ENCODE measurements at regions not wholly inside any gene's neighbourhood (a gene's known extent, or its start where the extent isn't known, plus 50 kb on each side); places are given as distances from the start of the nearest gene placed in this dataset.
"Not testable (repeated sequence)": the region's sequence is repeated elsewhere in the genome, so short reads cannot be mapped to it uniquely, and the experiment has no call there.

DNA sequence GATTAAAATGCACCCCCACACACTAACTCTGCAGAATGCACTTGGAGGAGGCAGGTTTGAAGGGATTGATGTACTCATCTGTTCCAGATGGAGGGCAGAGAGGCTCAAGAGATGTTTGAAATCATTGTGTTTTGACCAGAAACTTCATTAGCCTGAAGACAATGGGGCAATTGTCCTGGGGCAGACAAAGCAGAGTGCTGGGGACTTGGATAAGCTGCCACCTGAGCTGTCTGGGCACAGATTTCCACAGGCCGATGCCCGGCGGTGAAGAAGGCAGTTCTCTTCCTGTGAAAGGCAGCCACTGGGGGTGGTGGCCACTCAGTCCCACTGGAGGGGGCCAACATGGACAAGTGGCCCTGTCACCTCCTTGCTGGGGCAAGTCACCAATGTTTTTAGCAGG, 181.0 kb downstream of the BCL2L11 start:
- H3K56ac ChIP-seq (replicated peaks; ENCODE audit: insufficient read length, low read depth, low read length); H3K9ac ChIP-seq (replicated peaks in 1 of 4; ENCODE audit: extremely low read depth in 1 of 4, low read depth in 3 of 4, low read length in 3 of 4); DNase-seq (ENCODE audit: low read depth in 1 of 2, low spot score in 2 of 2); H3K27ac ChIP-seq (ENCODE audit: low read depth, low read length); H2AK5ac ChIP-seq (ENCODE audit: low read depth, low read length); H4K20me1 ChIP-seq (replicated peaks in 1 of 2; ENCODE audit: control insufficient read depth in 1 of 2, insufficient read depth in 2 of 2, low read length in 2 of 2); H3K14ac ChIP-seq (ENCODE audit: insufficient read length); H2BK15ac ChIP-seq (ENCODE audit: low read length); H2BK120ac ChIP-seq (replicated peaks; ENCODE audit: low read depth, low read length); H3K27me3 ChIP-seq (replicated peaks in 1 of 4; ENCODE audit: control insufficient read depth in 3 of 4, extremely low read depth in 1 of 4, insufficient read depth in 3 of 4, low read length in 3 of 4); H3K23me2 ChIP-seq (ENCODE audit: low read depth, low read length); H2BK20ac ChIP-seq (ENCODE audit: low read length); H4K8ac ChIP-seq (ENCODE audit: extremely low read depth, insufficient read depth, low read length); H3K79me1 ChIP-seq (ENCODE audit: low read depth, low read length); FAIRE-seq; H3K79me2 ChIP-seq (ENCODE audit: control insufficient read depth in 1 of 2, insufficient read depth in 2 of 2, low read length in 2 of 2); H4K5ac ChIP-seq (ENCODE audit: insufficient read length, low read depth, low read length); POLR2A ChIA-PET (ENCODE audit: partially characterized antibody); H3K4me1 ChIP-seq (replicated peaks in 1 of 4; ENCODE audit: control insufficient read depth in 3 of 4, insufficient read depth in 4 of 4, low read length in 3 of 4); H2BK5ac ChIP-seq (ENCODE audit: low read depth, low read length); H2AFZ ChIP-seq (ENCODE audit: low read length); CTCF ChIA-PET (ENCODE audit: partially characterized antibody); H3K9me3 ChIP-seq (ENCODE audit: insufficient read depth in 2 of 2, low read depth in 1 of 2, low read length in 1 of 2); H3K4me2 ChIP-seq (ENCODE audit: insufficient read depth in 1 of 2, low read depth in 2 of 2, low read length in 2 of 2); H4K91ac ChIP-seq (replicated peaks; ENCODE audit: insufficient read length, low read length); H3K18ac ChIP-seq (ENCODE audit: extremely low read depth, low read length); H3K4me3 ChIP-seq (ENCODE audit: extremely low read depth in 1 of 4, insufficient read depth in 2 of 4, low read depth in 3 of 4, low read length in 4 of 4); H3K4ac ChIP-seq (replicated peaks; ENCODE audit: insufficient read length, low read depth, low read length); H3K36me3 ChIP-seq (ENCODE audit: control insufficient read depth in 2 of 4, insufficient read depth in 4 of 4, low read length in 3 of 4); H3K23ac ChIP-seq (ENCODE audit: insufficient read length); H2BK12ac ChIP-seq (ENCODE audit: low read depth, low read length): not testable (repeated sequence)
- no CpG with 5 or more reads among the region's 3 CpGs for WGBS, 2 experiments (ENCODE audit: extremely low coverage in 1 of 2, insufficient coverage in 1 of 2, insufficient read length in 1 of 2, insufficient replicate concordance in 2 of 2, low coverage in 1 of 2, low lambda C conversion rate in 2 of 2, missing lambda C conversion rate in 1 of 2)

DNA sequence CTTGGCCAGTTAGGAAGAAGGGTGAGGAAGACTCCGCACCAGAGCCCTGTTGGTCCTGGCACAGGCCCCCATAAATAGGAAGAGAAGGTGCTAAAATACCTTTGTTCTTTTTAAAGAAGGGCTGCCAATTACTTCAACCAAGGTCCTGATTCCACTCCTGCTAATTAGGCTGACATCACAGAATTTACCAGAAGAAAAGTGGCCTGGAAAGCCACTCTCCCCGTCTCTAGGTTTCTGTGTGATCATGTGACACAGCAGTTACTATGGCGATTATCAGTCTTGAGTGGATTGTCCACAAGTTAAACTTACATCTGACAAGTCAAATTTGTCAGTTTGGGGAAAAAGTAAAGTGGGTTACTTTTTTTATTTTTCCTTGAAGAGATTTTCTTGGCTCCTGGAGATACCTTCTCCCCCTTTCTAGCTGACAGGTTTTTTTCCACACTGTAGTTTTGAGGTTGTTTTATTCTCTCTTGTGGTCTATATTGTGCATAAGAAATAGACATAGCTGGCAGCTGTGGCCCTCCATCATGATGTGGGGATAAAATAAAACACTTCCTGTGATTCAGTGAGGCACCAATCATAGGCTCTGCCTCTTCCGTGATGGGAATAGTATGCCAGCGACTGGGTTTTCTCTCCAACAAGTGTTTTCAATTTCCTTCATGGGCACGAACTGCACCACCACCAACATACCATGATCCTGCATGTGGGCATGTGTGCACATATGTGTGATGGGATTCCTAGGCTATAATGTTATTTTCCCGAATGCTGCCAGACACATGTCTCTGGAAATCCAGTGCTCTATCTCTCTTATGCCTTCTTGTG, 181.9 kb downstream of the BCL2L11 start:
- H3K9me3 ChIP-seq (ENCODE audit: insufficient read depth in 2 of 2, low read depth in 1 of 2, low read length in 1 of 2); CTCF ChIA-PET (ENCODE audit: partially characterized antibody); H3K23me2 ChIP-seq (ENCODE audit: low read depth, low read length); H3K4me3 ChIP-seq (ENCODE audit: extremely low read depth in 1 of 4, insufficient read depth in 2 of 4, low read depth in 3 of 4, low read length in 4 of 4); H3K56ac ChIP-seq (replicated peaks; ENCODE audit: insufficient read length, low read depth, low read length); H4K8ac ChIP-seq (ENCODE audit: extremely low read depth, insufficient read depth, low read length); H2BK5ac ChIP-seq (ENCODE audit: low read depth, low read length); H3K4me1 ChIP-seq (replicated peaks in 1 of 4; ENCODE audit: control insufficient read depth in 3 of 4, insufficient read depth in 4 of 4, low read length in 3 of 4); FAIRE-seq; H3K36me3 ChIP-seq (ENCODE audit: control insufficient read depth in 2 of 4, insufficient read depth in 4 of 4, low read length in 3 of 4); H4K20me1 ChIP-seq (replicated peaks in 1 of 2; ENCODE audit: control insufficient read depth in 1 of 2, insufficient read depth in 2 of 2, low read length in 2 of 2); POLR2A ChIA-PET (ENCODE audit: partially characterized antibody); H3K14ac ChIP-seq (ENCODE audit: insufficient read length); DNase-seq (ENCODE audit: low read depth in 1 of 2, low spot score in 2 of 2); H2BK20ac ChIP-seq (ENCODE audit: low read length); H3K4me2 ChIP-seq (ENCODE audit: insufficient read depth in 1 of 2, low read depth in 2 of 2, low read length in 2 of 2); H3K27ac ChIP-seq (ENCODE audit: low read depth, low read length); H2BK12ac ChIP-seq (ENCODE audit: low read depth, low read length); H3K27me3 ChIP-seq (replicated peaks in 1 of 4; ENCODE audit: control insufficient read depth in 3 of 4, extremely low read depth in 1 of 4, insufficient read depth in 3 of 4, low read length in 3 of 4); H2BK120ac ChIP-seq (replicated peaks; ENCODE audit: low read depth, low read length); H4K5ac ChIP-seq (ENCODE audit: insufficient read length, low read depth, low read length); H3K4ac ChIP-seq (replicated peaks; ENCODE audit: insufficient read length, low read depth, low read length); H2AFZ ChIP-seq (ENCODE audit: low read length); H2BK15ac ChIP-seq (ENCODE audit: low read length); H2AK5ac ChIP-seq (ENCODE audit: low read depth, low read length); H4K91ac ChIP-seq (replicated peaks; ENCODE audit: insufficient read length, low read length); H3K18ac ChIP-seq (ENCODE audit: extremely low read depth, low read length); H3K9ac ChIP-seq (replicated peaks in 1 of 4; ENCODE audit: extremely low read depth in 1 of 4, low read depth in 3 of 4, low read length in 3 of 4); H3K79me1 ChIP-seq (ENCODE audit: low read depth, low read length); H3K23ac ChIP-seq (ENCODE audit: insufficient read length); H3K79me2 ChIP-seq (ENCODE audit: control insufficient read depth in 1 of 2, insufficient read depth in 2 of 2, low read length in 2 of 2): not testable (repeated sequence)
- WGBS, 2 experiments (ENCODE audit: extremely low coverage in 1 of 2, insufficient coverage in 1 of 2, insufficient read length in 1 of 2, insufficient replicate concordance in 2 of 2, low coverage in 1 of 2, low lambda C conversion rate in 2 of 2, missing lambda C conversion rate in 1 of 2): 92% methylated on average over 5 of the region's 7 CpGs; no CpG with 5 or more reads in 1 of the 2 experiments

Measured in H1 (cell line).